ENCODE measurements at regions not wholly inside any gene's neighbourhood (a gene's known extent, or its start where the extent isn't known, plus 50 kb on each side); places are given as distances from the start of the nearest gene placed in this dataset.

DNA sequence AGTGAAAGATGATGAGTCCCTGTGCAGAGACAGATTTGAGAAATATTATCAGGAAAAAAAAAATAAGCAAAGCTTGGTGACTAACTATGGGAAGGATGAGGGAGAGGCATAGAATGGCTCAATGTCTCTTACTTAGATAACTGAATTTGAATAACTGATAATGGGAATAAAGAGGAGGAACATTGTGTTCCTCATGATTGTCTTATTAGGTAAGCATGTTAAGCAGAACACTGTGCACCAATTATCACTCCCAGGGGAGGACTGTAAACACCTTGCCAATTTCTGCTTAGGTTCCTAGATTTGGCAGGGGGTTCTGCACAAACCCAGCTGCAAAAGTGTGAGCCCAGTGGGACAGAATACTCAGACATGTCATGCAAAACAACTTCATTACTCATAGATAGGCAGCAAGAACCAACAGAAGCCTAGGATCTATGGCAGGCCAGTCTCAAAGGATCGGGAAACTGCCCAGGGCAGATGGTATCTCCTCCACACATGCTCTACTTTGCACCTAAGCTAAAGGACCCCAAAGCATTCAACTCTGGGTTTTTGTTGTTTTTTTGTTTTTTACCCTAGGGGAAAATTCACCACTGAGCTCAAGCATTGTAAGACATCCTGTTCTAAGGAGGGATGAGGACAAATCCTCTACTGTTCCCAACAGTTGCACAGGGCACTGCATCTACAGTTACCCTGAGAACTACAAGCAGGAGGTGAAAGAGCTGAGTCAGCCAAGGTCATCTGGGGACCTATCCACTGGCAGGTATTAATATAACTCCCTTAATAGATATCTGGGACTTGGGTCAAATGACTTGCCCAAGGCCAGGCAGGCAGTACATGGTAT lies 907.0 kb downstream of the RAPGEF2 start:
- TF ChIP-seq, protein P1, sequence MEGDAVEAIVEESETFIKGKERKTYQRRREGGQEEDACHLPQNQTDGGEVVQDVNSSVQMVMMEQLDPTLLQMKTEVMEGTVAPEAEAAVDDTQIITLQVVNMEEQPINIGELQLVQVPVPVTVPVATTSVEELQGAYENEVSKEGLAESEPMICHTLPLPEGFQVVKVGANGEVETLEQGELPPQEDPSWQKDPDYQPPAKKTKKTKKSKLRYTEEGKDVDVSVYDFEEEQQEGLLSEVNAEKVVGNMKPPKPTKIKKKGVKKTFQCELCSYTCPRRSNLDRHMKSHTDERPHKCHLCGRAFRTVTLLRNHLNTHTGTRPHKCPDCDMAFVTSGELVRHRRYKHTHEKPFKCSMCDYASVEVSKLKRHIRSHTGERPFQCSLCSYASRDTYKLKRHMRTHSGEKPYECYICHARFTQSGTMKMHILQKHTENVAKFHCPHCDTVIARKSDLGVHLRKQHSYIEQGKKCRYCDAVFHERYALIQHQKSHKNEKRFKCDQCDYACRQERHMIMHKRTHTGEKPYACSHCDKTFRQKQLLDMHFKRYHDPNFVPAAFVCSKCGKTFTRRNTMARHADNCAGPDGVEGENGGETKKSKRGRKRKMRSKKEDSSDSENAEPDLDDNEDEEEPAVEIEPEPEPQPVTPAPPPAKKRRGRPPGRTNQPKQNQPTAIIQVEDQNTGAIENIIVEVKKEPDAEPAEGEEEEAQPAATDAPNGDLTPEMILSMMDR (IDR thresholded peaks at IDR 0.05): no peak
- TF ChIP-seq POLR2A (IDR thresholded peaks at IDR 0.05): no peak
